GM12875 (cell line): ENCODE measurements at regions not wholly inside any gene's neighbourhood (a gene's known extent, or its start where the extent isn't known, plus 50 kb on each side); places are given as distances from the start of the nearest gene placed in this dataset.

Experiments
- H3K4me3 ChIP-seq: one replicate; pipeline ENCODE4 v1.5.1; 2011; ENCODE audit warnings: low read depth, low read length, control low read depth
- TF ChIP-seq, protein P1 (sequence below): IDR thresholded peaks from 2 replicates; pipeline ENCODE4 v1.5.1; 2011; ENCODE audit warnings: low read depth, mild to moderate bottlenecking, control low read depth, inconsistent platforms, low read length, moderate library complexity, borderline replicate concordance; ENCODE audit not compliant: insufficient read depth

DNA sequence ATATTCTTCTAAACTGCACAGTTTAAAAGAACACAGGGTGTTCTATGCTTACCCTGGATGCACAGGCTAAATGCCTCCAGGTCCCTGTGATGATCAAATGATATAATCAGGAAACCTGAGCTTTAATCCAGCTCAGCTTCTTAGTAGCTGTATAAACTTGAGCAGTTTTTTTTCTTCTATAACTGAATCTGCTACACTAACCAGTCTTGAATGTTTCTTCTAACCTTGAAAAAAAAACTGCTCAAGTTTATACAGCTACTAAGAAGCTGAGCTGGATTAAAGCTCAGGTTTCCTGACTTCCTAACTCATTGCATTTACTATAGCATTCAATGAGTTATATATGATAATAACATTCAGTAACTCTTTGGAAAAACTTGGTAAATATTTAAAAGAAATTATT lies 358.2 kb downstream of the CD109 start:
- TF ChIP-seq, protein P1, sequence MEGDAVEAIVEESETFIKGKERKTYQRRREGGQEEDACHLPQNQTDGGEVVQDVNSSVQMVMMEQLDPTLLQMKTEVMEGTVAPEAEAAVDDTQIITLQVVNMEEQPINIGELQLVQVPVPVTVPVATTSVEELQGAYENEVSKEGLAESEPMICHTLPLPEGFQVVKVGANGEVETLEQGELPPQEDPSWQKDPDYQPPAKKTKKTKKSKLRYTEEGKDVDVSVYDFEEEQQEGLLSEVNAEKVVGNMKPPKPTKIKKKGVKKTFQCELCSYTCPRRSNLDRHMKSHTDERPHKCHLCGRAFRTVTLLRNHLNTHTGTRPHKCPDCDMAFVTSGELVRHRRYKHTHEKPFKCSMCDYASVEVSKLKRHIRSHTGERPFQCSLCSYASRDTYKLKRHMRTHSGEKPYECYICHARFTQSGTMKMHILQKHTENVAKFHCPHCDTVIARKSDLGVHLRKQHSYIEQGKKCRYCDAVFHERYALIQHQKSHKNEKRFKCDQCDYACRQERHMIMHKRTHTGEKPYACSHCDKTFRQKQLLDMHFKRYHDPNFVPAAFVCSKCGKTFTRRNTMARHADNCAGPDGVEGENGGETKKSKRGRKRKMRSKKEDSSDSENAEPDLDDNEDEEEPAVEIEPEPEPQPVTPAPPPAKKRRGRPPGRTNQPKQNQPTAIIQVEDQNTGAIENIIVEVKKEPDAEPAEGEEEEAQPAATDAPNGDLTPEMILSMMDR = no peak
- no peak overlapping the region for H3K4me3 ChIP-seq

GRCh38 chr6:74050921-74051320 lies 354.9 kb downstream of the CD109 start:
- H3K4me3 ChIP-seq = no peak overlapping the region
- TF ChIP-seq, protein P1 = no peak

DNA sequence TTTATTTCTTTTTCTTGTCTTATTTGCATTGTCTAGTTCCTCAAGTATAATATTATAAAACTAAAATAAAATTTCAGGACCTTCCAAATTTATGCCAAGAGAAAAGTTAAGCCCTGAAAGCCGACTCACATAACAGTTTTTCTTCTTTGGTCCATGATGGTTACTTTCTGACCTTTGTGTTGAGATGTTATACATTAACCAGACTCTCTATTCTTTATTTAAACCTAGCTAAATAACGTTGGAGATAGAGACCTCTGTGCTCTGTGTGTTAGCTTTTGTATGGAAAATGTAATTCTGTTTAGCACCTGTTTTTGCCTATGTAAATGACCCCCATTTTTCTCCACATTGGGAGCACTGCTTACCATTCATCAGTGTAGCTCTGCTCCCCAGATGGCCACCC lies 352.4 kb downstream of the CD109 start:
- no peak overlapping the region for H3K4me3 ChIP-seq
- TF ChIP-seq, protein P1 = no peak

DNA sequence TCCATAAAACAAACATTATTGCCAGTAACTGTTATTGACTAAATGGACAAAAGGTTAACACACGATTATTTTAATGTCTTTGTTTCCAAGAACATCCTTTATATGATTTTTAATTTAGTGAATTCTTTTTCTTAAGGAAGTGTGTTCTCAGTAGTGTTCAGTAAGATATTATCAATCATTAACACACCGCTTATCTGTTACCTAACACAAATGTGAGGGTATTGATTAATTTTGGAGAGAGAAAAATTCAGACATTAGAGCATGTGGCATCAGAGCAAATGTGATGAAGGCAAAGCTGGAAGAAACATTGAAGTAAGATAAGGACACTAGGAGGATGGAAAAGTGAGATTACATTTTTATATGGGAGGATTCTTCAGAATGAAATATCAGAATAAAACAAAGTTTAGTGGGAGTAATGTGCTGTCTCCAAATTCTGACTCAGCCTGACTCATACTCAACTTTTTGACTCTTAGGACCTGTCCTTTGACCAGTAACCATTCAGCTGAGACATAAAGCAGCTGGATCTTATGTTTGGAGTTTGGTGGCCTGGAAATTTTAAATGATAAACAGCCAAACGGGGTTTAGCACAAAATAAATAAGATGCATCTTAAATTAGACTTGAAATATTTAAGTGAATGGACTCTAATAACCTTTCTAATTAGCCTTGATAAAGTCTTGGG lies 348.6 kb downstream of the CD109 start:
- no peak overlapping the region for H3K4me3 ChIP-seq
- TF ChIP-seq, protein P1 = no peak

DNA sequence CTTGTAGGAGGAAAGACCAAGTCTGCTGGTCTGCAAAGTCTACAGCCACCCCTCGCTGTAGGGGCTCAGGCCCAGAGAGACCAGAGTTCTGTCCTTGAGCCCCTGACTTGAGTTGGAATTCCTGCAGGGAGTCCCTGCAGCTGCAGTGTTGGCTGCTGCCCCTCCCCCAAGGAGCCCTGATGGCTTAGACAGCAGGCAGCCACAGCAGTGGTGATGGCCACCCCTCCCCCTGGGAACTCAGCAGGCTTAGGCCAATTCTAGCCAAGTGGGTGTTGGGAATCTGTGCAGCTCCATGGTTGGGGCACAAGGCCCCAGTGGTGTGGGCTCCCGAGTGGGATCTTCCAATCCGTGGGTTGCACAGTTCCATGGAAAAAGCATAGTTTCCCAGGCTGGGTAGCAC lies 345.4 kb downstream of the CD109 start:
- H3K4me3 ChIP-seq = no peak overlapping the region
- TF ChIP-seq, protein P1 = no peak

DNA sequence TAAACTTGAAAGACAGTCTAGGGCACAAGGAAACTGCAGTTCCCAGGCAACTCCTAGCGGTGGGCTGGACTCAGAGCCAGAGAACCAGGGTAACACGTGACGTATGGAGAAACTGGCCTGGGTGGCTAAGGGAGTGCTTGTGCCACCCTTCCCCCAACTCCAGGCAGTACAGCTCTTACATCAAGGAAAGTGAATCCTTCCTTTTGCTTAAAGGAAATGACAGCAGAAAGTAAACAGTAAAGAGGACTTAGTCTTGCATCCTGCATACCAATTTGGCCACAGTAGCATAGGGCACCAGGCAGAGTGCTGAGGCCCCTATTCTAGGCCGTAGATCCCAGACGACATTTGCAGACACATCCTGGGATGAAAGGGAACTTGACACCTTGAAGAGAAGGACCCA lies 322.8 kb downstream of the CD109 start:
- TF ChIP-seq, protein P1 = no peak
- H3K4me3 ChIP-seq = no peak overlapping the region

- no peak overlapping the region for H3K4me3 ChIP-seq
- TF ChIP-seq, protein P1 = no peak
These were observed 319.4 kb downstream of the CD109 start for GRCh38 chr6:74015427-74015826.
